ENCODE measurements at regions not wholly inside any gene's neighbourhood (a gene's known extent, or its start where the extent isn't known, plus 50 kb on each side); places are given as distances from the start of the nearest gene placed in this dataset.

DNA sequence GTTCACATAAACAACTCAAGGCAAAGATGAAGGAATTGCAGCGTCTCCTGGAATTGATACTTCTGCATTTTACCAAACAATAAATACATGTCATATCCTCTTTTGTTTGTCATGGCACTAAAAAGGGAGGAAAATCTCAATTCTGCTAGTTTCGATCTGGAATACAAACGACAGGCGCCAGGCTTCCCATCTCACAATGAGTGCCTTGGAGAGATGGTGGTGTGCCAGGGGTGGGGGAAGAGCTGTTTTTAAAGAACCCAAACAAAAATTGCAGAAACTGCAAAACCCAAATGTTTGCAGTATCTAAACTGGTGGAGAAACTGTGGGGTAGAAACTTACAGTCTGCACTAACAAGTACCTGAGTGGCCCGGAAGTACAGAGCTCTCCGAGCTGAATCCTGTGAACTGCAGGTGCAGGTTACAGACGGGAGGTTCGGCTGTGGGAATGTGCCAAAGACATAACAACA is 53.0 kb upstream of the KLF3 start (continued):
- TF ChIP-seq MTA3 (CRISPR knock-in tag; IDR thresholded peaks at IDR 0.05), result no peak
- TF ChIP-seq NFYB (CRISPR knock-in tag; IDR thresholded peaks at IDR 0.05), result no peak
- TF ChIP-seq EHMT2 (IDR thresholded peaks at IDR 0.05; ENCODE audit: borderline replicate concordance, low read depth, low read length), result no peak
- no peak for TF ChIP-seq TBL1XR1 (IDR thresholded peaks at IDR 0.05; ENCODE audit: borderline replicate concordance, low read length, partially characterized antibody)
- peak; percentile 14 for TF ChIP-seq TEAD3 (CRISPR knock-in tag; optimal IDR thresholded peaks at IDR 0.05; ENCODE audit: borderline replicate concordance)
- TF ChIP-seq ZNF382 (CRISPR knock-in tag; IDR thresholded peaks at IDR 0.05; ENCODE audit: borderline replicate concordance), result no peak
- 0 out of 2 replicates have a peak, but pooled peaks have one; percentile 23 for TF ChIP-seq PAXIP1 (CRISPR knock-in tag; conservative IDR thresholded peaks at IDR 0.05)

DNA sequence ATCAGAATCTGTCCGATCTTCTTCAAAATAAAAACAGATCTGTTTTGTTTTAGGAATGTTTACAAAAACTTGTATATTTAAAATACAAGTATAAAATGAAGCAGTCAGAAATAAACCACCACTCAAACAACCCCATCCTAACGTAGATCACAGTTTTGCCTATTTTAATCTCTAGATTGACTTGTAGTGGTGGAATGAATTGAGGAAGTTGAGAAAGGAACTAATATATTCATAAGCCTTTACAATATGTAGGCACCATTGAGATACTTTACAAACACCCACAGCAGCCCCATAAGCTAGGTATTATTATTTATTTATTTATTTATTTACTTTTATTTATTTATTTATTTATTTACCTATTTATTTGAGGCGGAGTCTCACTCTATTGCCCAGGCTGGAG is 52.3 kb upstream of the KLF3 start:
- Histone ChIP-seq H3K9me3 (ENCODE audit: low read length) (no peaks in the 10 kb centered on the region), H4K20me1 (ENCODE audit: insufficient read depth, low read length) (no peaks in the 10 kb centered on the region), H3K4me2 (ENCODE audit: low read depth, low read length) (no peak overlapping the region), H3K4me1 (ENCODE audit: insufficient read depth, low read length) (peaks cover 59% of the 10 kb centered on the region), H3K27me3 (ENCODE audit: control insufficient read depth in 1 of 2, insufficient read depth in 2 of 2, low read length in 2 of 2) (no peaks in the 10 kb centered on the region), H3K9ac (ENCODE audit: insufficient read depth, low read depth, low read length) (no peak overlapping the region), H3K79me2 (ENCODE audit: insufficient read depth, low read length) (no peaks in the 10 kb centered on the region), H3K4me3 (replicated peaks in 1 of 3; ENCODE audit: insufficient read depth in 1 of 3, low read depth in 2 of 3, low read length in 3 of 3) (no peak overlapping the region), H2AFZ (ENCODE audit: low read length) (no peak overlapping the region), H3K27ac (ENCODE audit: extremely low read length, insufficient read depth, low read length) (no peak overlapping the region), H3K36me3 (replicated peaks in 1 of 2; ENCODE audit: control insufficient read depth in 1 of 2, insufficient read depth in 2 of 2, low read length in 2 of 2) (no peaks in the 10 kb centered on the region)
- intact Hi-C loops (cut with micrococcal nuclease; ENCODE audit: unreplicated experiment), result no loop called here
- in situ Hi-C loops (cut with HindIII; ENCODE audit: extremely low pct_ligation_motif_present, low pct_unique_long_range_greater_than_20kb), result no loop called here
- DNase-seq (ENCODE audit: low spot score) (no peak), FAIRE-seq (no peak), ATAC-seq (no peak)
- WGBS (ENCODE audit: low lambda C conversion rate), result 88% methylated on average over 3 of the region's 3 CpGs
- POLR2A ChIA-PET, result interaction anchor here (0.9 kb wide), 1 partner anchor 61 kb away, joined by 3 read pairs; no protein-coding TSS in a partner anchor
- CTCF ChIA-PET (ENCODE audit: low intra/inter-chr PET ratio, low total read pairs), result no interaction called here
- BruUV-seq (replicated peaks), result no TSS peak
- no peak for TF ChIP-seq ZNF432 (CRISPR knock-in tag; IDR thresholded peaks at IDR 0.05; ENCODE audit: borderline replicate concordance)
- TF ChIP-seq ZNF205 (CRISPR knock-in tag; IDR thresholded peaks at IDR 0.05), result no peak
- TF ChIP-seq ZNF558 (CRISPR knock-in tag; IDR thresholded peaks at IDR 0.05; ENCODE audit: borderline replicate concordance), result no peak
- no peak for TF ChIP-seq NPAS2 (CRISPR knock-in tag; IDR thresholded peaks at IDR 0.05; ENCODE audit: borderline replicate concordance)
- no peak for TF ChIP-seq HDAC1 (CRISPR knock-in tag; IDR thresholded peaks at IDR 0.05)
- TF ChIP-seq ZNF782 (CRISPR knock-in tag; IDR thresholded peaks at IDR 0.05; ENCODE audit: borderline replicate concordance), result no peak
- no peak for TF ChIP-seq ZNF382 (CRISPR knock-in tag; IDR thresholded peaks at IDR 0.05; ENCODE audit: borderline replicate concordance)
- no peak for TF ChIP-seq NR1H2 (CRISPR knock-in tag; IDR thresholded peaks at IDR 0.05; ENCODE audit: borderline replicate concordance, low read depth)
- TF ChIP-seq SRY (CRISPR knock-in tag; IDR thresholded peaks at IDR 0.05), result no peak
- TF ChIP-seq ZNF121 (CRISPR knock-in tag; IDR thresholded peaks at IDR 0.05), result no peak
- TF ChIP-seq KAT7 (CRISPR knock-in tag; IDR thresholded peaks at IDR 0.05; ENCODE audit: borderline replicate concordance), result no peak
- TF ChIP-seq FOXO4 (CRISPR knock-in tag; conservative IDR thresholded peaks at IDR 0.05), result no peak
- no peak for TF ChIP-seq ZNF678 (CRISPR knock-in tag; IDR thresholded peaks at IDR 0.05)
